Neuronal stem cell (in vitro differentiated cells): ENCODE measurements at regions not wholly inside any gene's neighbourhood (a gene's known extent, or its start where the extent isn't known, plus 50 kb on each side); places are given as distances from the start of the nearest gene placed in this dataset. TPM values are rescaled to one million over a fixed set of nuclear protein-coding genes. Genes with fewer than 3 reads are reported as not detected.

Experiments used
- DNase-seq: peaks from one replicate; pipeline ENCODE4 v3.0.0-alpha.2; 2013; ENCODE audit warnings: low spot score
- H2AFZ ChIP-seq: one replicate; pipeline ENCODE4 v1.6.1; 2013; ENCODE audit warnings: mild to moderate bottlenecking, low read length, inconsistent platforms
- H2AK5ac ChIP-seq: 2 replicates; pipeline ENCODE4 v1.6.1; 2013; ENCODE audit warnings: low read depth, mild to moderate bottlenecking, inconsistent platforms, low read length, moderate library complexity, mixed read lengths
- H2BK120ac ChIP-seq: 2 replicates; pipeline ENCODE4 v1.6.1; 2013; ENCODE audit warnings: low read depth, mild to moderate bottlenecking, inconsistent platforms, low read length, moderate library complexity, mixed read lengths
- H2BK12ac ChIP-seq: one replicate; pipeline ENCODE4 v1.6.1; 2013; ENCODE audit warnings: low read length, inconsistent platforms
- H2BK15ac ChIP-seq: 2 replicates; pipeline ENCODE4 v1.6.1; 2013; ENCODE audit warnings: mild to moderate bottlenecking, low read length, inconsistent platforms, mixed read lengths
- H2BK5ac ChIP-seq: one replicate; pipeline ENCODE4 v1.6.1; 2013; ENCODE audit warnings: inconsistent platforms, mild to moderate bottlenecking, low read length, moderate library complexity
- H3K14ac ChIP-seq: one replicate; pipeline ENCODE4 v1.6.1; 2013; ENCODE audit warnings: low read length, inconsistent platforms
- H3K18ac ChIP-seq: 2 replicates; pipeline ENCODE4 v1.6.1; 2013; ENCODE audit warnings: low read length, inconsistent platforms
- H3K23ac ChIP-seq: 2 replicates; pipeline ENCODE4 v1.6.1; 2013; ENCODE audit warnings: low read depth, mild to moderate bottlenecking, mixed read lengths, low read length, inconsistent platforms; ENCODE audit not compliant: poor library complexity
- H3K27ac ChIP-seq: replicated peaks from 3 replicates; pipeline ENCODE4 v1.5.1; 2013; ENCODE audit warnings: low read length, inconsistent platforms
- H3K27me3 ChIP-seq, 3 experiments: 2 replicates each; pipeline ENCODE4 v1.6.1; 2013; ENCODE audit warnings: low read length in 3 of 3, mild to moderate bottlenecking in 2 of 3, inconsistent platforms in 1 of 3, low read depth in 1 of 3, mixed read lengths in 1 of 3, moderate library complexity in 1 of 3; ENCODE audit not compliant: control insufficient read depth in 3 of 3, insufficient read depth in 3 of 3
- H3K36me3 ChIP-seq, 2 donors: replicated peaks in 1 of 2; 2 replicates each; pipeline ENCODE4 v1.6.1; 2013; ENCODE audit warnings: low read length in 2 of 2; ENCODE audit not compliant: control insufficient read depth in 2 of 2, insufficient read depth in 2 of 2
- H3K4ac ChIP-seq: 2 replicates; pipeline ENCODE4 v1.6.1; 2013; ENCODE audit warnings: inconsistent platforms, mild to moderate bottlenecking, low read length, moderate library complexity
- H3K4me1 ChIP-seq, 2 donors: 1 replicate in 1 of 2; 2 replicates in 1 of 2; pipeline ENCODE4 v1.6.1; 2013; ENCODE audit warnings: low read length in 2 of 2, low read depth in 1 of 2; ENCODE audit not compliant: control insufficient read depth in 2 of 2, insufficient read depth in 1 of 2
- H3K4me2 ChIP-seq: one replicate; pipeline ENCODE4 v1.6.1; 2013; ENCODE audit warnings: mild to moderate bottlenecking, low read length, inconsistent platforms; ENCODE audit not compliant: insufficient read depth, poor library complexity, severe bottlenecking
- H3K4me3 ChIP-seq, 2 donors: 2 replicates each; pipeline ENCODE4 v1.5.1; 2013; ENCODE audit warnings: low read length in 2 of 2, mild to moderate bottlenecking in 2 of 2, inconsistent platforms in 1 of 2, moderate library complexity in 1 of 2
- H3K79me1 ChIP-seq: one replicate; pipeline ENCODE4 v1.6.1; 2013; ENCODE audit warnings: low read depth, mild to moderate bottlenecking, inconsistent platforms, low read length, moderate library complexity
- H3K9ac ChIP-seq: one replicate; pipeline ENCODE4 v1.6.1; 2013; ENCODE audit warnings: mild to moderate bottlenecking, low read depth, low read length, inconsistent platforms; ENCODE audit not compliant: poor library complexity
- H3K9me3 ChIP-seq, 2 donors: replicated peaks in 1 of 2; 2 replicates each; pipeline versions ENCODE3 to v1.6.1; 2013; ENCODE audit warnings: low read length in 2 of 2, mild to moderate bottlenecking in 2 of 2, inconsistent platforms in 1 of 2, low read depth in 1 of 2, mixed read lengths in 1 of 2, moderate library complexity in 1 of 2; ENCODE audit not compliant: control insufficient read depth in 2 of 2, insufficient read depth in 1 of 2
- H4K8ac ChIP-seq: one replicate; pipeline ENCODE4 v1.6.1; 2013; ENCODE audit warnings: low read depth, mild to moderate bottlenecking, inconsistent platforms, low read length, moderate library complexity
- H4K91ac ChIP-seq: one replicate; pipeline ENCODE4 v1.6.1; 2013; ENCODE audit warnings: low read length, low read depth, mild to moderate bottlenecking, inconsistent platforms; ENCODE audit not compliant: poor library complexity
- WGBS, 2 donors: extraction: QIAGEN DNeasy Blood & Tissue Kit; methylation state at CpG; one replicate each; pipeline ENCODE4 v1.1.7; 2013; ENCODE audit warnings: missing lambda C conversion rate in 2 of 2, mixed read lengths in 1 of 2; ENCODE audit not compliant: insufficient read length in 2 of 2, insufficient replicate concordance in 1 of 2; ENCODE audit errors: extremely low coverage in 2 of 2; 5-methylcytosine and 5-hydroxymethylcytosine counted together
- small RNA-seq: library from polyadenylated mRNA; stranded (forward); fragments of <200 nt; extraction: miRNeasy Mini kit (QIAGEN cat#:217004); gene quantifications from one replicate; pipeline ENCODE3, GENCODE V24; 2013; ENCODE audit not compliant: insufficient read depth

- no peaks in the 10 kb centered on the region for H3K4me1 ChIP-seq
- H3K27me3 ChIP-seq, result no peaks in the 10 kb centered on the region
- H3K4me2 ChIP-seq, result no peak overlapping the region
- no peak overlapping the region for H3K27ac ChIP-seq
- no peak overlapping the region for H3K4ac ChIP-seq
- peaks cover 0 to 2% of the 10 kb centered on the region in 2 donors for H3K9me3 ChIP-seq
- H3K23ac ChIP-seq, result no peak overlapping the region
- H2BK12ac ChIP-seq, result no peak overlapping the region
- H3K18ac ChIP-seq, result no peak overlapping the region
- H3K9ac ChIP-seq, result no peak overlapping the region
- no peak overlapping the region for H2BK120ac ChIP-seq
- no peak overlapping the region for H2AFZ ChIP-seq
- WGBS, 2 donors, result no CpG with 5 or more reads among the region's 1 CpG
- no peak overlapping the region for H3K4me3 ChIP-seq
- H3K36me3 ChIP-seq, result no peaks in the 10 kb centered on the region
- no peak overlapping the region for H2BK15ac ChIP-seq
- no peak overlapping the region for H2BK5ac ChIP-seq
- no peak overlapping the region for H2AK5ac ChIP-seq
- no peak overlapping the region for H4K8ac ChIP-seq
- no peak overlapping the region for H3K14ac ChIP-seq
- no peaks in the 10 kb centered on the region for H3K79me1 ChIP-seq
- no peak overlapping the region for H4K91ac ChIP-seq
- DNase-seq, result no peak
Observed at GRCh38 chr12:29838768-29839167, 55.0 kb upstream of the TMTC1 start.

Small RNA genes in the stretch of these regions (small RNA-seq; reads per million reads assigned to genes)
- gene AC023511.2 (not detected), gene RNA5SP356 (not detected)
